KOPT-K1 (cell line): ENCODE measurements at regions not wholly inside any gene's neighbourhood (a gene's known extent, or its start where the extent isn't known, plus 50 kb on each side); places are given as distances from the start of the nearest gene placed in this dataset.

Source experiments
- H3K27ac ChIP-seq: fragments of 200-600 bp; sonication (generic); 2 replicates; pipeline ENCODE4 v1.5.1; 2016; ENCODE audit warnings: antibody characterized with exemption, mild to moderate bottlenecking, low read depth, low read length; ENCODE audit not compliant: poor library complexity, severe bottlenecking
- H3K36me3 ChIP-seq: fragments of 200-600 bp; sonication (generic); 2 replicates; pipeline ENCODE4 v1.5.1; 2017; ENCODE audit warnings: antibody characterized with exemption, mild to moderate bottlenecking, low read length, moderate library complexity; ENCODE audit not compliant: insufficient read depth
- H3K9me3 ChIP-seq: fragments of 200-600 bp; sonication (generic); 2 replicates; pipeline ENCODE4 v1.5.1; 2017; ENCODE audit warnings: antibody characterized with exemption, low read length, mild to moderate bottlenecking; ENCODE audit not compliant: insufficient read depth, poor library complexity, severe bottlenecking

DNA sequence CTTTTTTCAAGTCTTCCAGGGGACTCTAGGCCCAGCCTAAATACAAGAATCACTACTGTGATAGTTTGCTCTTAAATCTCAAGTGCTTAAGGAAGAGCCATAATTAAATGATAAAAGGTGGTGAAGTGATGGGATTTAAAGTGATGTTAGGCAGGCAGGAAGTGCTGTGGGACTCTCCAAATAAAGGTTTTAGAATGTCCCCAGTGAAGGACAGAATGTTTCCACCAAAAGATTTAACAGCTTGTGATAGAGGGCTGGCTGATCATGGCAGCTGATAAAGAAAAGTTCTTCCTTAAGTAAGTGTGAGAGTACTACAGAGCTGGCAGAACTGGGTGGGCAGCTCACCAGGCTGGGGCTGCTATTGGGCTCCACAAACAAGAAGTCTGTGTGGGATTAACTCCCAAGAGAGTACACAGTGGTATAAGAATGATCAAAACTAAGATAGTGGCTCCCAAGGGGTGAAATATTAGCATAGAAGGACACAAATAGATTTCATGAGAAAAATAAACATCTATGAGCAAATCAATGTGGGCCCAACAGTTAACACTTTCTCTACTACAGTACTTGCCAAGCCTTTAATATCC, 637.2 kb upstream of the CPEB2 start:
- H3K36me3 ChIP-seq = no peaks in the 10 kb centered on the region
- H3K27ac ChIP-seq = no peak overlapping the region
- no peaks in the 10 kb centered on the region for H3K9me3 ChIP-seq

GRCh38 chr4:14368391-14368790, 633.9 kb upstream of the CPEB2 start:
- no peak overlapping the region for H3K27ac ChIP-seq
- no peaks in the 10 kb centered on the region for H3K36me3 ChIP-seq
- H3K9me3 ChIP-seq = no peaks in the 10 kb centered on the region

GRCh38 chr4:14371131-14371530, 631.1 kb upstream of the CPEB2 start:
- H3K36me3 ChIP-seq = no peaks in the 10 kb centered on the region
- H3K9me3 ChIP-seq = no peaks in the 10 kb centered on the region
- no peak overlapping the region for H3K27ac ChIP-seq

GRCh38 chr4:14375816-14376215, 626.5 kb upstream of the CPEB2 start:
- no peaks in the 10 kb centered on the region for H3K9me3 ChIP-seq
- no peak overlapping the region for H3K27ac ChIP-seq
- H3K36me3 ChIP-seq = no peaks in the 10 kb centered on the region

GRCh38 chr4:14379183-14379582, 623.1 kb upstream of the CPEB2 start:
- no peaks in the 10 kb centered on the region for H3K9me3 ChIP-seq
- no peak overlapping the region for H3K27ac ChIP-seq
- H3K36me3 ChIP-seq = no peaks in the 10 kb centered on the region

DNA sequence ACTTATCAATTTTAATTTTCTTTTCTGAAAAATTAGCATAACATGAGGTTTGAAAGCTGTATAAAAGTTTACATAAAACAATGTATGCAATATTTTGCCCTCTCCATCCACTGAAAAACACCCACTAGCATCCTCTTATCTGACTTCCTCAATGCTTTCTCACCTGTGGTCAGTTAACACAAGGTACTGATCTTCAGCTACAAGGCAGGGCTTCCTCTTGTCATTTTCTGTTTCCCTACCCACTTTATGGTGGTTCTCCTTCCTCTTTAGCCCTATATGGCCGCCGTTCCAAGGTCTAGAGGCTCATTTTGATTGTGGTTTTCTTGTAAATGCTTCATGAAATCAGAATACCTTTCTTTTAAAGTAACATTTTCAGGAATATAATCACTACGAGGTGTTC, 618.6 kb upstream of the CPEB2 start:
- Histone ChIP-seq H3K9me3 (no peaks in the 10 kb centered on the region), H3K27ac (no peak overlapping the region), H3K36me3 (no peaks in the 10 kb centered on the region)

DNA sequence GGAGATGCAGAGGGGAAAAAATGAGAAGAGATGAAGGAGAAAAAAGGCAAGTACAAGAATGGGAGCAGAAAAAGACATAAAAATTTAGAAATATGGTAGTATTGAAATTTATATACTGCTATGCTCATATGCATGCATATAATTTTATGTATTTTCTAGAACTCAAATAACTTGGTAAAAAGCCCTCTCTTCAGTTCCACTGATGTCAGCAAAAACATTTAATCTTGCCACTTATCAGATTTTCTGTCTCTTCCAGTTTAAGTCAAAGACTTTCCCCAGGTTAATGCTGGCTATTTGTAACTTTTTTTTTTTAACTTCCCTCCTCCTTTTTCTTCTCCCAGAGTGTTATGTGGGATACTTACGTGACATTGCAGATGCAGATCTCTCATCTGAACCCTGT, 617.5 kb upstream of the CPEB2 start:
- Histone ChIP-seq H3K36me3 (no peaks in the 10 kb centered on the region), H3K27ac (no peak overlapping the region), H3K9me3 (no peaks in the 10 kb centered on the region)

GRCh38 chr4:14386196-14386595, 616.1 kb upstream of the CPEB2 start:
- H3K27ac ChIP-seq = no peak overlapping the region
- H3K9me3 ChIP-seq = no peaks in the 10 kb centered on the region
- H3K36me3 ChIP-seq = no peaks in the 10 kb centered on the region

GRCh38 chr4:14387647-14388046, 614.6 kb upstream of the CPEB2 start:
- no peaks in the 10 kb centered on the region for H3K9me3 ChIP-seq

GRCh38 chr4:14392378-14392777, 609.9 kb upstream of the CPEB2 start:
- Histone ChIP-seq H3K9me3 (no peaks in the 10 kb centered on the region), H3K27ac (no peak overlapping the region), H3K36me3 (no peaks in the 10 kb centered on the region)

More at GRCh38 chr4:14387647-14388046, 614.6 kb upstream of the CPEB2 start:
- no peaks in the 10 kb centered on the region for H3K36me3 ChIP-seq
- H3K27ac ChIP-seq = no peak overlapping the region

GRCh38 chr4:14396183-14396582, 606.1 kb upstream of the CPEB2 start:
- Histone ChIP-seq H3K27ac (no peak overlapping the region), H3K9me3 (no peaks in the 10 kb centered on the region), H3K36me3 (no peaks in the 10 kb centered on the region)

DNA sequence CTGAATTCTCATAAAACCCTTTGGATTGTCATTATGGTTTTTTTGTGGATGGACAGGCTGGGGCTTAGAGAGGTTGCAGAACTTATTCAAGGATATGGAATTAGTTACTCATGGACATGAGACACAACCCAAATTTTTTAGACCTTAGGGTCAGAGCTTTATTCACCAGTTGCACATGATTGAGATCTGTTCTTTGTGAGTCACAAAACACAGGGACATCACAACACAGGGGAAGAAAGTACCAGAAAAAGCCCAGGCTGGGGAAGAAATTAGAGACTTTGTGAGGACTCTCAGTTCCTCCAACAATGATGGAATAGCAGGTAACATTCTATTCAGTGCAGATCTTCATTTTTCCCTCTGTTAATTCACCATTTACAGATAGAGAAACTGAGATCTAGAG, 602.4 kb upstream of the CPEB2 start:
- Histone ChIP-seq H3K27ac (no peak overlapping the region), H3K36me3 (no peaks in the 10 kb centered on the region), H3K9me3 (no peaks in the 10 kb centered on the region)

DNA sequence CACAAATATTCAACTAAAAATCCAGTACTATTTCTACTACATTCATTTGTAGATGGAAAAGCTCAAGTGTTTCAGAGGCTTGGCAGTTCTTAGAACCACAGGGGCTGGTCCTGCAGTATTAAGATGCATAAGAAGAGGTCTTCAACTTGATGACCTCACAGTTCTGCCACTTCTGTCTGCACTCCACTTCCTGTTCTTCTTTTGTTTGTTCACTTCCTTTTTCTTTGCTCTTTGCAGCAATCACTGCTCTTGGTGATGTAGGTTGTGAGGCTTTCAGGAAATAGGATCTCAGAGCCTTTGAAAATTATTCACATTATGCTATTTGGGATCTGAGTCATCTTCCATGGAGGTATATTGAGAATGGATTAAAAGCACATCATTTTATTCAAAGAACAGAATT, 602.0 kb upstream of the CPEB2 start:
- no peaks in the 10 kb centered on the region for H3K9me3 ChIP-seq
- no peak overlapping the region for H3K27ac ChIP-seq
- no peaks in the 10 kb centered on the region for H3K36me3 ChIP-seq

DNA sequence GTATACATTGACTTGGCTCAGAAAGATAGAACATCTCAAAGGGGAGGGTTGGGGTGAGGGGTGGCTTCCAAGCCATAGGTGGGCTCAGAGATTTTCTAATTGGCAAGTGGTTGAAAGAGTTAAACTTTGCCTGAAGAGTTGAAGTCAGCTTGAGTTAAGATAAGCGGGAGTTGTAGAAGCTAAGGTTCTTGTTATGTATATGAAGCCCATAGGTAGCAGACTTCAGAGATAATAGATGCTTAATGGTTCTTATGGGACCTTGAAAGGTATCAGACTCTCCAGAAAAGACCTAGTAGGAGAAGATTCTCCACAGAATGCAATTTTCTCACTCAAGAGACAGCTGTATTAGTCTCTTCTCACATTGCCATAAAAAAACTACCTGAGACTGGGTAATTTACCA, 599.1 kb upstream of the CPEB2 start:
- H3K9me3 ChIP-seq = no peaks in the 10 kb centered on the region
- H3K27ac ChIP-seq = no peak overlapping the region
- no peaks in the 10 kb centered on the region for H3K36me3 ChIP-seq

DNA sequence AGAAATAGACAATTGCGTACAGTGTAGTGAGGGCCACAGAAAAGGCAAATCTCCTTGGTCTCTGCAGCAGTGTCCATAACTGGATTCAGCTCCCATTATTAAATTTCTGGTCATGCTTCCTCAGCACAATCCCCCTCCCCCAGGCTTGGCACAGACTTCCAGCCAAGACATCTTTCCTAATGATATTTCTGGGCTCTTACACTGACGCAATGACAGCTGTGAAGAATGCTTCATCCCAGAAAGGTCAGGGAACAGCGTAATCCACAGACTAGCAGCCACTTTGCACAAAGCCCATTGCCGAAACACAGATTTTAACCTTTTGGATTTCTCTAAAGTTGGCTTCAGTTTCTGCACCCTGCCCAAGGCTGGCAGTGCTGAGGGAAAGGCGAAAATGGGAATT, 597.6 kb upstream of the CPEB2 start:
- Histone ChIP-seq H3K27ac (no peak overlapping the region), H3K9me3 (no peaks in the 10 kb centered on the region), H3K36me3 (no peaks in the 10 kb centered on the region)

- Histone ChIP-seq H3K27ac (no peak overlapping the region), H3K36me3 (no peaks in the 10 kb centered on the region), H3K9me3 (no peaks in the 10 kb centered on the region)
Observed at GRCh38 chr4:14410516-14410915, 591.8 kb upstream of the CPEB2 start.

DNA sequence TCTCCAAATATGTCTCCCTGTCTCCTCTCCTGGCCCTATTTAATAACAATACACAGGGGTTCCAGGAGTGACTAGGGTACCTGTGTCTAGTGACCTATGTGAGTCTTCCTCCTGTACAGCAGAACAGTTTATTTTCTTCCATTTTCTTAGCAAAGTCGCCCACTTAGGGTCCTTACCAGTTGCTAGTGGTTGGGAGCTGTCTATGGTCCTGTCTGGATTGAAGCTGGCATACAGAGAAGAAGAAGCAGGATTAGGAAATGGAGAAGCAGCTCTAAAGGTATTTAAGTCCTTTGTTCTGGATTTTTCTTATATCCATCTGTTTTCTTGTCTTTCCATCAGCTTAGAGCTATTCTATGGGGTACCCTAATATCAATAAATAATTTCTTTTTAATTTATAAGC, 587.1 kb upstream of the CPEB2 start:
- Histone ChIP-seq H3K36me3 (no peaks in the 10 kb centered on the region), H3K9me3 (no peaks in the 10 kb centered on the region), H3K27ac (no peak overlapping the region)
